ENCODE measurements at regions not wholly inside any gene's neighbourhood (a gene's known extent, or its start where the extent isn't known, plus 50 kb on each side); places are given as distances from the start of the nearest gene placed in this dataset.

DNA sequence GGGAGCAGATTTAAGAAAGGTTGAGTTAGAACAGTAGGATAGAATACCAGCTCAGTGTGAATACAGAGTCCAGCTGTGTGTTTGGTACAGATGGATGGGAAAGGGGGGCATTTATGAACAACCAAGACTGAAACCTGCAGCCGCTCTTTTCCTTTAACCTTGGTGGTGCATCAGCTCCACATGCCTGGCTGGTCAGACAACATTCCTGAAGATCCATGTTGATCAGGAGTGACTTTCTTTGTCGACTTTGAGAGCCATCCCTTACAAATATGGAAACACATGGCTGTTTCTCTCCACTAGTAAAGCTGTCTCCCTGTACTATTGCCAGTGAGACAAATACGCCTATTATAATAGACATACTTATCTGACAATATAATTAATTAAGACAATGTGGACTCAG lies 476.5 kb upstream of the IGFBP3 start:
- Mint-ChIP-seq H3K4me1 (ENCODE audit: low read depth) (no peaks in the 10 kb centered on the region), H3K36me3 (ENCODE audit: low read depth) (no peaks in the 10 kb centered on the region), H3K27me3 (no peaks in the 10 kb centered on the region), H3K27ac (no peak overlapping the region), H3K4me3 (no peak overlapping the region), H3K9me3 (peaks cover 2% of the 10 kb centered on the region)
- POLR2A ChIA-PET = no interaction called here
- no peak for DNase-seq
- Histone ChIP-seq H3K27me3 (ENCODE audit: control insufficient read depth in 1 of 2, insufficient read depth in 2 of 2, low read length in 2 of 2) (no peaks in the 10 kb centered on the region), H3K36me3 (ENCODE audit: insufficient read depth, low read length) (no peaks in the 10 kb centered on the region), H3K27ac (ENCODE audit: low read depth in 1 of 2, low read length in 2 of 2) (no peak overlapping the region), H3K4me1 (ENCODE audit: insufficient read depth, low read length) (no peaks in the 10 kb centered on the region), H3K4me3 (ENCODE audit: low read length) (no peak overlapping the region), H3K9me3 (ENCODE audit: control insufficient read depth in 1 of 2, insufficient read depth in 1 of 2, low read length in 2 of 2) (no peaks in the 10 kb centered on the region)
- intact Hi-C loops (cut with DNase I, micrococcal nuclease) = no loop called here
- TF ChIP-seq, protein P1, sequence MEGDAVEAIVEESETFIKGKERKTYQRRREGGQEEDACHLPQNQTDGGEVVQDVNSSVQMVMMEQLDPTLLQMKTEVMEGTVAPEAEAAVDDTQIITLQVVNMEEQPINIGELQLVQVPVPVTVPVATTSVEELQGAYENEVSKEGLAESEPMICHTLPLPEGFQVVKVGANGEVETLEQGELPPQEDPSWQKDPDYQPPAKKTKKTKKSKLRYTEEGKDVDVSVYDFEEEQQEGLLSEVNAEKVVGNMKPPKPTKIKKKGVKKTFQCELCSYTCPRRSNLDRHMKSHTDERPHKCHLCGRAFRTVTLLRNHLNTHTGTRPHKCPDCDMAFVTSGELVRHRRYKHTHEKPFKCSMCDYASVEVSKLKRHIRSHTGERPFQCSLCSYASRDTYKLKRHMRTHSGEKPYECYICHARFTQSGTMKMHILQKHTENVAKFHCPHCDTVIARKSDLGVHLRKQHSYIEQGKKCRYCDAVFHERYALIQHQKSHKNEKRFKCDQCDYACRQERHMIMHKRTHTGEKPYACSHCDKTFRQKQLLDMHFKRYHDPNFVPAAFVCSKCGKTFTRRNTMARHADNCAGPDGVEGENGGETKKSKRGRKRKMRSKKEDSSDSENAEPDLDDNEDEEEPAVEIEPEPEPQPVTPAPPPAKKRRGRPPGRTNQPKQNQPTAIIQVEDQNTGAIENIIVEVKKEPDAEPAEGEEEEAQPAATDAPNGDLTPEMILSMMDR (IDR thresholded peaks at IDR 0.05) = no peak
- ATAC-seq (ENCODE audit: poor library complexity) = no peak
- CTCF ChIA-PET = no interaction called here

DNA sequence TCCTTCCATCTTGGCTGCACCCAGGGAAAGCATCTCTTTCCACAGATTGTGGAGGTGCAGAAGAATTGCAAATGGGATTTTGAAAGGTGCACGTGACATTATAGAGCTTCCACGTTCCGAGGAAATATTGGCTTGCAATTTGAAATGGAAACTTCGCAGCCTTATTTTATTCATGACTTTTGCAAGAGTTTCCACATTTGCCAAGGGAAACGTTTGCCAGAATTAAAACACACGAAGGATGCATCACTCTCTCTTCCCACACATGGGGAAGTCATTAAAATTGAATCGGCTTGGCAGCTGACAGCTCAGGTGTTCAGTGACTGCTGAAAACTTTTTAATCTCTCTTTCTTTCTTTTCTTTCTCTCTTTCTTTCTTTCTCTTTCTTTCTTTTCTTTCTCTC lies 475.4 kb upstream of the IGFBP3 start:
- no peak for ATAC-seq (ENCODE audit: poor library complexity)
- Mint-ChIP-seq H3K4me3 (no peak overlapping the region), H3K36me3 (ENCODE audit: low read depth) (no peaks in the 10 kb centered on the region), H3K4me1 (ENCODE audit: low read depth) (no peaks in the 10 kb centered on the region), H3K9me3 (no peaks in the 10 kb centered on the region), H3K27ac (no peak overlapping the region), H3K27me3 (no peaks in the 10 kb centered on the region)
- intact Hi-C loops (cut with DNase I, micrococcal nuclease) = no loop called here
- DNase-seq = no peak
- no peak overlapping the region for H3K27ac ChIP-seq (ENCODE audit: low read depth in 1 of 2, low read length in 2 of 2)
- ChIA-PET POLR2A (no interaction called here), CTCF (no interaction called here)
- H3K27me3 ChIP-seq (ENCODE audit: control insufficient read depth in 1 of 2, insufficient read depth in 2 of 2, low read length in 2 of 2) = no peaks in the 10 kb centered on the region
- H3K36me3 ChIP-seq (ENCODE audit: insufficient read depth, low read length) = no peaks in the 10 kb centered on the region
- no peaks in the 10 kb centered on the region for H3K9me3 ChIP-seq (ENCODE audit: control insufficient read depth in 1 of 2, insufficient read depth in 1 of 2, low read length in 2 of 2)
- no peak overlapping the region for H3K4me3 ChIP-seq (ENCODE audit: low read length)
- H3K4me1 ChIP-seq (ENCODE audit: insufficient read depth, low read length) = no peaks in the 10 kb centered on the region
- TF ChIP-seq, protein P1 (IDR thresholded peaks at IDR 0.05) = no peak

GRCh38 chr7:46393142-46393541 lies 472.1 kb upstream of the IGFBP3 start:
- Histone ChIP-seq H3K27ac (ENCODE audit: low read depth in 1 of 2, low read length in 2 of 2) (no peak overlapping the region), H3K36me3 (ENCODE audit: insufficient read depth, low read length) (no peaks in the 10 kb centered on the region), H3K4me3 (ENCODE audit: low read length) (no peak overlapping the region), H3K9me3 (ENCODE audit: control insufficient read depth in 1 of 2, insufficient read depth in 1 of 2, low read length in 2 of 2) (no peaks in the 10 kb centered on the region), H3K4me1 (ENCODE audit: insufficient read depth, low read length) (no peaks in the 10 kb centered on the region), H3K27me3 (ENCODE audit: control insufficient read depth in 1 of 2, insufficient read depth in 2 of 2, low read length in 2 of 2) (no peaks in the 10 kb centered on the region)
- intact Hi-C loops (cut with DNase I, micrococcal nuclease) = no loop called here
- no peaks in the 10 kb centered on the region for H3K9me3 Mint-ChIP-seq
- TF ChIP-seq, protein P1 (IDR thresholded peaks at IDR 0.05) = no peak
- CTCF ChIA-PET = no interaction called here
- POLR2A ChIA-PET = no interaction called here
- H3K27me3 Mint-ChIP-seq = no peaks in the 10 kb centered on the region
- ATAC-seq (ENCODE audit: poor library complexity) (no peak), DNase-seq (no peak)
- H3K36me3 Mint-ChIP-seq (ENCODE audit: low read depth) = no peaks in the 10 kb centered on the region
- no peak overlapping the region for H3K4me3 Mint-ChIP-seq
- no peak overlapping the region for H3K27ac Mint-ChIP-seq
- H3K4me1 Mint-ChIP-seq (ENCODE audit: low read depth) = no peaks in the 10 kb centered on the region

Data from CD4-positive, alpha-beta T cell (primary cell).